NCI-H748 treated with DMSO at 0.1 percent for 48 hours (cell line): ENCODE measurements at regions not wholly inside any gene's neighbourhood (a gene's known extent, or its start where the extent isn't known, plus 50 kb on each side); places are given as distances from the start of the nearest gene placed in this dataset.

Experiments
- DNase-seq: peaks from one replicate; lab custom pipeline; 2025; lab: John Stamatoyannopoulos, UW

GRCh38 chr1:116819081-116819480 is 64.9 kb downstream of the CD2 start:
- DNase-seq, result no peak

GRCh38 chr1:116820369-116820768 is 66.1 kb downstream of the CD2 start:
- no peak for DNase-seq

GRCh38 chr1:116821763-116822162 is 67.5 kb downstream of the CD2 start:
- DNase-seq, result no peak

GRCh38 chr1:116824631-116825206 is 70.5 kb downstream of the CD2 start:
- DNase-seq, result no peak

GRCh38 chr1:116825207-116825719 is 71.0 kb downstream of the CD2 start:
- no peak for DNase-seq

GRCh38 chr1:116825720-116826438 is 71.6 kb downstream of the CD2 start:
- no peak for DNase-seq

GRCh38 chr1:116826818-116827606 is 72.8 kb downstream of the CD2 start:
- DNase-seq, result no peak

GRCh38 chr1:116827607-116828105 is 73.4 kb downstream of the CD2 start:
- DNase-seq, result no peak

- no peak for DNase-seq
Measured at GRCh38 chr1:116832308-116832931, 77.3 kb upstream of the PTGFRN start.

- no peak for DNase-seq
Measured at GRCh38 chr1:116832932-116833578, 76.7 kb upstream of the PTGFRN start.

- no peak for DNase-seq
Measured at GRCh38 chr1:116833718-116834117, 76.0 kb upstream of the PTGFRN start.

GRCh38 chr1:116834595-116834994 is 75.1 kb upstream of the PTGFRN start:
- no peak for DNase-seq

- DNase-seq, result no peak
Measured at GRCh38 chr1:116835161-116835560, 74.6 kb upstream of the PTGFRN start.

- no peak for DNase-seq
Measured at GRCh38 chr1:116836099-116836498, 73.6 kb upstream of the PTGFRN start.

GRCh38 chr1:116841569-116842344 is 68.0 kb upstream of the PTGFRN start:
- no peak for DNase-seq

GRCh38 chr1:116842654-116843053 is 67.1 kb upstream of the PTGFRN start:
- DNase-seq, result no peak

- DNase-seq, result no peak
Measured at GRCh38 chr1:116844775-116845174, 64.9 kb upstream of the PTGFRN start.

- DNase-seq, result no peak
Measured at GRCh38 chr1:116847190-116847589, 62.5 kb upstream of the PTGFRN start.

GRCh38 chr1:116847688-116848531 is 61.8 kb upstream of the PTGFRN start:
- no peak for DNase-seq

- DNase-seq, result no peak
Measured at GRCh38 chr1:116850436-116850835, 59.3 kb upstream of the PTGFRN start.
